PC-3 (cell line): ENCODE measurements at regions not wholly inside any gene's neighbourhood (a gene's known extent, or its start where the extent isn't known, plus 50 kb on each side); places are given as distances from the start of the nearest gene placed in this dataset.

Experiments
- ATAC-seq: fragments of 200-7000 bp; cut with Tn5 transposase; 2 replicates; pipeline ENCODE4 v1.9.1; 2020; ENCODE audit warnings: mild to moderate bottlenecking, moderate library complexity
- BruUV-seq: library from RNA; stranded (reverse); fragments of 400-500 nt; replicated peaks from 2 replicates; lab custom pipeline; 2021; lab: Mats Ljungman, UMichigan
- CTCF ChIA-PET: fragments of 300-600 bp; sonication (Branson Sonifier 250); formaldehyde crosslinking; loops from one replicate; lab custom pipeline; 2022; ENCODE audit warnings: antibody characterized with exemption; lab: Charles Lee
- POLR2A ChIA-PET: fragments of 300-600 bp; sonication (Branson Sonifier 250); formaldehyde crosslinking; loops from one replicate; lab custom pipeline; 2022; ENCODE audit warnings: antibody characterized with exemption; ENCODE audit not compliant: unreplicated experiment; lab: Charles Lee
- DNase-seq: peaks from one replicate; pipeline ENCODE4 v3.0.0-alpha.2; 2015
- H2AFZ ChIP-seq: fragments of 300-600 bp; sonication (generic); 2 replicates; pipeline ENCODE4 v1.6.0; 2016; ENCODE audit warnings: antibody characterized with exemption, low read length
- H3F3A ChIP-seq: fragments of 300-600 bp; sonication (generic); one replicate; pipeline ENCODE4 v1.6.0; 2017; ENCODE audit warnings: antibody characterized with exemption, low read length, control low read depth, mild to moderate bottlenecking; ENCODE audit not compliant: unreplicated experiment
- H3K27ac ChIP-seq: fragments of 300-600 bp; sonication (generic); 2 replicates; pipeline ENCODE4 v1.5.1; 2016; ENCODE audit warnings: mild to moderate bottlenecking, low read length
- H3K27me3 ChIP-seq: fragments of 300-600 bp; sonication (generic); 2 replicates; pipeline ENCODE4 v1.6.1; 2016; ENCODE audit warnings: low read length, mixed read lengths
- H3K36me3 ChIP-seq: fragments of 300-600 bp; sonication (generic); 2 replicates; pipeline ENCODE4 v1.6.1; 2016; ENCODE audit warnings: low read depth, mixed run types, low read length, mixed read lengths
- H3K4me1 ChIP-seq: fragments of 300-600 bp; sonication (generic); 2 replicates; pipeline ENCODE4 v1.5.1; 2016; ENCODE audit warnings: low read length; ENCODE audit not compliant: insufficient read depth
- H3K4me2 ChIP-seq: fragments of 300-600 bp; sonication (generic); 2 replicates; pipeline ENCODE4 v1.6.0; 2016; ENCODE audit warnings: low read length
- H3K4me3 ChIP-seq: fragments of 300-600 bp; sonication (generic); 2 replicates; pipeline ENCODE4 v1.5.1; 2016; ENCODE audit warnings: mild to moderate bottlenecking, low read length, mixed read lengths
- H3K79me2 ChIP-seq: fragments of 300-600 bp; sonication (generic); 2 replicates; pipeline ENCODE4 v1.6.1; 2017; ENCODE audit warnings: low read length, mixed read lengths
- H3K9ac ChIP-seq: fragments of 300-600 bp; sonication (generic); 2 replicates; pipeline ENCODE4 v1.6.0; 2016; ENCODE audit warnings: mild to moderate bottlenecking, low read length
- H3K9me2 ChIP-seq: fragments of 300-600 bp; sonication (generic); replicated peaks from 2 replicates; pipeline ENCODE4 v1.6.1; 2016; ENCODE audit warnings: mixed run types, low read length, mixed read lengths
- H3K9me3 ChIP-seq: fragments of 300-600 bp; sonication (generic); 2 replicates; pipeline ENCODE4 v1.6.1; 2016; ENCODE audit warnings: low read length, mixed read lengths
- H4K20me1 ChIP-seq: fragments of 300-600 bp; sonication (generic); 2 replicates; pipeline ENCODE4 v1.6.1; 2016; ENCODE audit warnings: low read length, mixed read lengths
- CTCF ChIP-seq: fragments of 300-600 bp; sonication (generic); conservative IDR thresholded peaks from 2 replicates; pipeline ENCODE4 v1.5.1; 2017; ENCODE audit warnings: antibody characterized with exemption, low read depth, mild to moderate bottlenecking, low read length
- EZH2 ChIP-seq: fragments of 300-600 bp; sonication (generic); IDR thresholded peaks from one replicate; pipeline ENCODE4 v1.6.1; 2017; ENCODE audit warnings: antibody characterized with exemption, mild to moderate bottlenecking, low read length; ENCODE audit not compliant: unreplicated experiment
- EZH2phosphoT487 ChIP-seq: fragments of 300-600 bp; sonication (generic); IDR thresholded peaks from 2 replicates; pipeline ENCODE4 v1.6.1; 2018; ENCODE audit warnings: mild to moderate bottlenecking, antibody characterized with exemption, low read length, borderline replicate concordance
- intact Hi-C: fragments of 100-400 bp; cut with micrococcal nuclease; formaldehyde crosslinking; loops from 2 replicates; pipeline ENCODE4 v1.9.0; 2023

- H2AFZ ChIP-seq: no peak overlapping the region
- H3K9me3 ChIP-seq: no peaks in the 10 kb centered on the region
- no peaks in the 10 kb centered on the region for H3K9me2 ChIP-seq
- no peaks in the 10 kb centered on the region for H4K20me1 ChIP-seq
- H3K4me1 ChIP-seq: no peaks in the 10 kb centered on the region
- ChIA-PET CTCF (no interaction called here), POLR2A (no interaction called here)
- no peaks in the 10 kb centered on the region for H3K36me3 ChIP-seq
- no peak for ATAC-seq
- H3K4me2 ChIP-seq: no peak overlapping the region
- H3F3A ChIP-seq: no peaks in the 10 kb centered on the region
- intact Hi-C loops: no loop called here
- H3K9ac ChIP-seq: no peak overlapping the region
- TF ChIP-seq EZH2 (no peak), EZH2phosphoT487 (no peak), CTCF (no peak)
- H3K27me3 ChIP-seq: no peaks in the 10 kb centered on the region
- no peak overlapping the region for H3K27ac ChIP-seq
- BruUV-seq: no TSS peak
- no peaks in the 10 kb centered on the region for H3K79me2 ChIP-seq
- no peak overlapping the region for H3K4me3 ChIP-seq
- no peak for DNase-seq
Observed at GRCh38 chr4:100317032-100317864, 127.0 kb upstream of the DDIT4L start.

- H3K27me3 ChIP-seq: no peaks in the 10 kb centered on the region
- intact Hi-C loops: loop anchor here (5.0 kb wide), 1 partner anchor 428 kb away; no protein-coding TSS in a partner anchor
- no peaks in the 10 kb centered on the region for H3K9me3 ChIP-seq
- CTCF ChIA-PET: no interaction called here
- H2AFZ ChIP-seq: no peak overlapping the region
- no TSS peak for BruUV-seq
- H3F3A ChIP-seq: no peaks in the 10 kb centered on the region
- H3K4me3 ChIP-seq: no peak overlapping the region
- no peak for TF ChIP-seq EZH2
- TF ChIP-seq CTCF: no peak
- TF ChIP-seq EZH2phosphoT487: no peak
- ATAC-seq (no peak), DNase-seq (no peak)
- no peak overlapping the region for H3K9ac ChIP-seq
- no peaks in the 10 kb centered on the region for H3K9me2 ChIP-seq
- H3K79me2 ChIP-seq: no peaks in the 10 kb centered on the region
- no peak overlapping the region for H3K4me2 ChIP-seq
- no peak overlapping the region for H3K27ac ChIP-seq
- no peaks in the 10 kb centered on the region for H3K36me3 ChIP-seq
- POLR2A ChIA-PET: no interaction called here
- no peaks in the 10 kb centered on the region for H4K20me1 ChIP-seq
- H3K4me1 ChIP-seq: no peaks in the 10 kb centered on the region
Observed at GRCh38 chr4:100314057-100314456, 123.8 kb upstream of the DDIT4L start.

- H3K27me3 ChIP-seq: no peaks in the 10 kb centered on the region
- no peak for DNase-seq
- CTCF ChIA-PET: no interaction called here
- no peak overlapping the region for H3K9ac ChIP-seq
- no peaks in the 10 kb centered on the region for H3K4me1 ChIP-seq
- no peaks in the 10 kb centered on the region for H3K9me3 ChIP-seq
- no peaks in the 10 kb centered on the region for H3K9me2 ChIP-seq
- no peak overlapping the region for H2AFZ ChIP-seq
- H4K20me1 ChIP-seq: no peaks in the 10 kb centered on the region
- TF ChIP-seq EZH2phosphoT487: no peak
- no peak for TF ChIP-seq CTCF
- TF ChIP-seq EZH2: no peak
- H3K27ac ChIP-seq: no peak overlapping the region
- POLR2A ChIA-PET: no interaction called here
- H3K4me2 ChIP-seq: no peak overlapping the region
- ATAC-seq: no peak
- intact Hi-C loops: loop anchor here (5.0 kb wide), 1 partner anchor 430 kb away; no protein-coding TSS in a partner anchor
- no peak overlapping the region for H3K4me3 ChIP-seq
- no peaks in the 10 kb centered on the region for H3F3A ChIP-seq
- no peaks in the 10 kb centered on the region for H3K36me3 ChIP-seq
- no peaks in the 10 kb centered on the region for H3K79me2 ChIP-seq
- no TSS peak for BruUV-seq
Observed at GRCh38 chr4:100312615-100313350, 122.5 kb upstream of the DDIT4L start.
